ENCODE measurements at regions not wholly inside any gene's neighbourhood (a gene's known extent, or its start where the extent isn't known, plus 50 kb on each side); places are given as distances from the start of the nearest gene placed in this dataset.

- TF ChIP-seq E2F4 (CRISPR knock-in tag; IDR thresholded peaks at IDR 0.05; ENCODE audit: borderline replicate concordance, low read depth) (no peak), CBFB (CRISPR knock-in tag; IDR thresholded peaks at IDR 0.05; ENCODE audit: low read depth) (no peak), ZNF263 (CRISPR knock-in tag; IDR thresholded peaks at IDR 0.05; ENCODE audit: low read depth) (no peak), JUN (CRISPR knock-in tag; IDR thresholded peaks at IDR 0.05) (no peak), E2F1 (CRISPR knock-in tag; IDR thresholded peaks at IDR 0.05) (no peak), SOX15 (CRISPR knock-in tag; IDR thresholded peaks at IDR 0.05) (no peak), ZSCAN18 (CRISPR knock-in tag; IDR thresholded peaks at IDR 0.05) (no peak), FOXJ3 (CRISPR knock-in tag; IDR thresholded peaks at IDR 0.05; ENCODE audit: borderline replicate concordance) (no peak), IRF1 (CRISPR knock-in tag; IDR thresholded peaks at IDR 0.05) (no peak), ATF1 (CRISPR knock-in tag; IDR thresholded peaks at IDR 0.05) (no peak), ZNF671 (CRISPR knock-in tag; IDR thresholded peaks at IDR 0.05) (no peak), TEAD1 (CRISPR knock-in tag; IDR thresholded peaks at IDR 0.05) (no peak), ZNF512 (CRISPR knock-in tag; IDR thresholded peaks at IDR 0.05; ENCODE audit: borderline replicate concordance) (no peak)
- peaks cover 32% of the 10 kb centered on the region for H3K4me1 Mint-ChIP-seq
- peaks cover 11% of the 10 kb centered on the region; the same call in 1 of the 2 replicates for H3K9me3 Mint-ChIP-seq
- H3K36me3 Mint-ChIP-seq: no peaks in the 10 kb centered on the region
- H3K27me3 Mint-ChIP-seq (ENCODE audit: low read depth): no peaks in the 10 kb centered on the region
- no peak overlapping the region for H3K27ac Mint-ChIP-seq
- H3K4me3 Mint-ChIP-seq: no peak overlapping the region
- ChIA-PET CTCF (interaction anchor here (0.9 kb wide), 2 partner anchors 19 to 236 kb away, joined by 4 to 5 read pairs; no protein-coding TSS in a partner anchor), POLR2A (interaction anchor here (1.3 kb wide), 1 partner anchor 233 kb away, joined by 3 read pairs; no protein-coding TSS in a partner anchor)
- no peak for ATAC-seq
- no peak for DNase-seq (ENCODE audit: low spot score)
Measured at GRCh38 chr3:150203273-150203672, 204.8 kb upstream of the TSC22D2 start.

- ChIA-PET POLR2A (interaction anchor here (1.3 kb wide), 1 partner anchor 233 kb away, joined by 3 read pairs; no protein-coding TSS in a partner anchor), CTCF (interaction anchor here (0.7 to 1.2 kb wide), 4 partner anchors 7 to 266 kb away, joined by 3 to 5 read pairs (median 4); no protein-coding TSS in a partner anchor)
- Mint-ChIP-seq H3K27me3 (ENCODE audit: low read depth) (no peaks in the 10 kb centered on the region), H3K36me3 (no peaks in the 10 kb centered on the region), H3K27ac (0 out of 2 replicates have a peak overlapping the region, but pooled peaks have one; percentile 11), H3K4me1 (peaks cover 35% of the 10 kb centered on the region), H3K4me3 (no peak overlapping the region), H3K9me3 (peaks cover 11% of the 10 kb centered on the region; the same call in 1 of the 2 replicates)
- 0 out of 2 replicates have a peak, but pooled peaks have one; percentile 22 for ATAC-seq
- DNase-seq (ENCODE audit: low spot score): no peak
- TF ChIP-seq ZNF317 (CRISPR knock-in tag; IDR thresholded peaks at IDR 0.05; ENCODE audit: borderline replicate concordance, low read depth): no peak
- TF ChIP-seq MLX (CRISPR knock-in tag; IDR thresholded peaks at IDR 0.05): no peak
- TF ChIP-seq NFYB (CRISPR knock-in tag; conservative IDR thresholded peaks at IDR 0.05; ENCODE audit: low read depth): no peak
- TF ChIP-seq ZNF512 (CRISPR knock-in tag; IDR thresholded peaks at IDR 0.05; ENCODE audit: borderline replicate concordance): no peak
- TF ChIP-seq AFF4 (CRISPR knock-in tag; IDR thresholded peaks at IDR 0.05; ENCODE audit: borderline replicate concordance): no peak
Measured at GRCh38 chr3:150202711-150203110, 205.4 kb upstream of the TSC22D2 start.
